HepG2 (cell line): ENCODE measurements at regions not wholly inside any gene's neighbourhood (a gene's known extent, or its start where the extent isn't known, plus 50 kb on each side); places are given as distances from the start of the nearest gene placed in this dataset.

Experiments
- CTCF ChIP-seq: sonication (generic); formaldehyde crosslinking; IDR thresholded peaks from 2 replicates; pipeline ENCODE4 v1.5.0; 2020; ENCODE audit warnings: mild to moderate bottlenecking, missing genetic modification reagents, moderate library complexity
- FOXA1 ChIP-seq, 2 experiments: fragments of 450-650 bp in 1 of 2; sonication (generic) in 1 of 2; formaldehyde crosslinking in 1 of 2; IDR thresholded peaks; 2 replicates each; pipeline versions ENCODE4 v1.4.0 to v1.6.1; 2016 to 2020; ENCODE audit warnings: missing genetic modification reagents in 1 of 2
- FOXA3 ChIP-seq: IDR thresholded peaks from 2 replicates; pipeline ENCODE4 v1.6.1; 2016; ENCODE audit warnings: missing genetic modification reagents, missing compliant biosample characterization
- HES4 ChIP-seq: sonication (generic); formaldehyde crosslinking; IDR thresholded peaks from 2 replicates; pipeline ENCODE4 v1.9.0; 2021; ENCODE audit warnings: mild to moderate bottlenecking, missing genetic modification reagents, borderline replicate concordance
- MIER3 ChIP-seq: IDR thresholded peaks from 2 replicates; pipeline ENCODE4 v1.6.1; 2016; ENCODE audit warnings: missing compliant biosample characterization, borderline replicate concordance
- SP4 ChIP-seq: sonication (generic); formaldehyde crosslinking; IDR thresholded peaks from 2 replicates; pipeline ENCODE4 v1.8.1; 2023; ENCODE audit warnings: mild to moderate bottlenecking, missing genetic modification reagents
- TFDP1 ChIP-seq: IDR thresholded peaks from 2 replicates; pipeline ENCODE4 v1.6.1; 2016; ENCODE audit warnings: missing compliant biosample characterization, missing genetic modification reagents, borderline replicate concordance
- ZNF18 ChIP-seq: sonication (generic); formaldehyde crosslinking; IDR thresholded peaks from 2 replicates; pipeline ENCODE4 v1.8.0; 2022; ENCODE audit warnings: mild to moderate bottlenecking, missing genetic modification reagents; ENCODE audit not compliant: insufficient replicate concordance
- ZNF207 ChIP-seq: fragments of 450-650 bp; IDR thresholded peaks from 2 replicates; pipeline ENCODE4 v1.6.1; 2016; ENCODE audit warnings: antibody characterized with exemption, borderline replicate concordance
- ZNF496 ChIP-seq: sonication (generic); formaldehyde crosslinking; IDR thresholded peaks from 2 replicates; pipeline ENCODE4 v1.8.1; 2023; ENCODE audit warnings: mild to moderate bottlenecking, moderate library complexity, missing genetic modification reagents; ENCODE audit not compliant: insufficient replicate concordance
- ZNF510 ChIP-seq: sonication (generic); formaldehyde crosslinking; IDR thresholded peaks from 2 replicates; pipeline ENCODE4 v1.4.0; 2020; ENCODE audit warnings: low read depth, mild to moderate bottlenecking, missing genetic modification reagents
- ZNF720 ChIP-seq: sonication (generic); formaldehyde crosslinking; IDR thresholded peaks from 2 replicates; pipeline ENCODE4 v1.4.0; 2020; ENCODE audit warnings: missing genetic modification reagents
- ZNF747 ChIP-seq: sonication (generic); formaldehyde crosslinking; IDR thresholded peaks from 2 replicates; pipeline ENCODE4 v1.8.1; 2023; ENCODE audit warnings: missing genetic modification reagents, mild to moderate bottlenecking, borderline replicate concordance
- ZNF879 ChIP-seq: sonication (generic); formaldehyde crosslinking; IDR thresholded peaks from 2 replicates; pipeline ENCODE4 v1.8.1; 2023; ENCODE audit warnings: missing genetic modification reagents
- TF ChIP-seq, protein P1 (sequence below): sonication (generic); formaldehyde crosslinking; IDR thresholded peaks from 2 replicates; pipeline ENCODE4 v1.9.0; 2021; ENCODE audit warnings: missing genetic modification reagents, borderline replicate concordance

GRCh38 chr7:96495751-96496216 is 173.9 kb upstream of the SLC25A13 start (continued):
- no peak for TF ChIP-seq TFDP1 (CRISPR knock-in tag)
- TF ChIP-seq, protein P1, sequence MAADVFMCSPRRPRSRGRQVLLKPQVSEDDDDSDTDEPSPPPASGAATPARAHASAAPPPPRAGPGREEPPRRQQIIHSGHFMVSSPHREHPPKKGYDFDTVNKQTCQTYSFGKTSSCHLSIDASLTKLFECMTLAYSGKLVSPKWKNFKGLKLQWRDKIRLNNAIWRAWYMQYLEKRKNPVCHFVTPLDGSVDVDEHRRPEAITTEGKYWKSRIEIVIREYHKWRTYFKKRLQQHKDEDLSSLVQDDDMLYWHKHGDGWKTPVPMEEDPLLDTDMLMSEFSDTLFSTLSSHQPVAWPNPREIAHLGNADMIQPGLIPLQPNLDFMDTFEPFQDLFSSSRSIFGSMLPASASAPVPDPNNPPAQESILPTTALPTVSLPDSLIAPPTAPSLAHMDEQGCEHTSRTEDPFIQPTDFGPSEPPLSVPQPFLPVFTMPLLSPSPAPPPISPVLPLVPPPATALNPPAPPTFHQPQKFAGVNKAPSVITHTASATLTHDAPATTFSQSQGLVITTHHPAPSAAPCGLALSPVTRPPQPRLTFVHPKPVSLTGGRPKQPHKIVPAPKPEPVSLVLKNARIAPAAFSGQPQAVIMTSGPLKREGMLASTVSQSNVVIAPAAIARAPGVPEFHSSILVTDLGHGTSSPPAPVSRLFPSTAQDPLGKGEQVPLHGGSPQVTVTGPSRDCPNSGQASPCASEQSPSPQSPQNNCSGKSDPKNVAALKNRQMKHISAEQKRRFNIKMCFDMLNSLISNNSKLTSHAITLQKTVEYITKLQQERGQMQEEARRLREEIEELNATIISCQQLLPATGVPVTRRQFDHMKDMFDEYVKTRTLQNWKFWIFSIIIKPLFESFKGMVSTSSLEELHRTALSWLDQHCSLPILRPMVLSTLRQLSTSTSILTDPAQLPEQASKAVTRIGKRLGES (CRISPR knock-in tag), result no peak
- no peak for TF ChIP-seq FOXA1 (IDR thresholded peaks at IDR 0.05)
- no peak for TF ChIP-seq FOXA1 (CRISPR knock-in tag; IDR thresholded peaks at IDR 0.05)
- no peak for TF ChIP-seq ZNF747 (CRISPR knock-in tag)
- TF ChIP-seq HES4 (CRISPR knock-in tag), result no peak
- TF ChIP-seq ZNF18, result no peak
- TF ChIP-seq ZNF496 (CRISPR knock-in tag), result no peak
- TF ChIP-seq FOXA3 (CRISPR knock-in tag), result no peak
- no peak for TF ChIP-seq ZNF879 (CRISPR knock-in tag)
- no peak for TF ChIP-seq ZNF510 (CRISPR knock-in tag)
- no peak for TF ChIP-seq CTCF
- TF ChIP-seq ZNF207, result no peak
- TF ChIP-seq MIER3 (CRISPR knock-in tag), result no peak
- no peak for TF ChIP-seq SP4 (CRISPR knock-in tag)
- no peak for TF ChIP-seq ZNF720 (CRISPR knock-in tag)
